ENCODE measurements at regions not wholly inside any gene's neighbourhood (a gene's known extent, or its start where the extent isn't known, plus 50 kb on each side); places are given as distances from the start of the nearest gene placed in this dataset.
A peak's percentile ranks its signal among the peaks of the same experiment; 100 is the strongest.

DNA sequence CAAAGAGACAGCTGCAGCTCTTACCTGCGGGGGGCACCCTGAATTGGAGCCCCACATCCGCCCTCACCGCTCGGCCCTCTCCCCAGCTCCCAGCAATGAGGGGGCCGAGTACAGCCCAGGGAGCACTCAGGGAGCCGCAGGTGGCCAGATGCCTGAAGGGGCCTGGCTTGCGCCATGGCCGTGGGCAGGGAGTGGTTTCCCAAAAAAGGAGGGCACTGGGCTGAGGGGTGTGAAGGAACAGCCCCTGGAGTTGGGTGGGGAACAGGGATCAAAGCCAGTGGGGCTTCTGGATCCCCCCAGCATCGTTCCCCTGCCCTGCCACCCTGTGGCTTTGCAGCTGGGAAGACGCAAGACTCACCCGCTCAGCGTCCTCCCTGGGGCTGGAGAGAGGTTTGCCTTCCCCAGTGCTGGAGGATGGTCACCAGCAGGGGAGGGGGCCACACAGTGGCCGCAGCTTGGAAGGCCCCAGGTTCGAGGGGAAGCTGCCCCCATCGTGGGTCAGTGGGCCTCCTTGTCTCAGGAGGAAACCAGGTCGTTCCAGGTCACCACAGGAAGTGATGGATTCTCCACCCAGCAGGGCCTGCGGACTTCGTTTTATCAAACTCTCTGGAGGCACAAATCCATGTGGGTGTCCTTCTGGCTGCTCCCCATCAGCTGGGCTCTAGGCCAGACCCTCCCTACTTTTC lies 68.2 kb upstream of the HPCAL1 start:
- Mint-ChIP-seq H3K4me3 (ENCODE audit: unreplicated experiment) (no peak overlapping the region), H3K27ac (ENCODE audit: unreplicated experiment) (no peak overlapping the region), H3K9me3 (ENCODE audit: unreplicated experiment) (peaks cover 4% of the 10 kb centered on the region), H3K36me3 (ENCODE audit: unreplicated experiment) (no peaks in the 10 kb centered on the region), H3K27me3 (ENCODE audit: unreplicated experiment) (peaks cover 4% of the 10 kb centered on the region), H3K4me1 (ENCODE audit: low read depth, unreplicated experiment) (no peaks in the 10 kb centered on the region)
- peak; percentile 13 for DNase-seq
- TF ChIP-seq, protein P1, sequence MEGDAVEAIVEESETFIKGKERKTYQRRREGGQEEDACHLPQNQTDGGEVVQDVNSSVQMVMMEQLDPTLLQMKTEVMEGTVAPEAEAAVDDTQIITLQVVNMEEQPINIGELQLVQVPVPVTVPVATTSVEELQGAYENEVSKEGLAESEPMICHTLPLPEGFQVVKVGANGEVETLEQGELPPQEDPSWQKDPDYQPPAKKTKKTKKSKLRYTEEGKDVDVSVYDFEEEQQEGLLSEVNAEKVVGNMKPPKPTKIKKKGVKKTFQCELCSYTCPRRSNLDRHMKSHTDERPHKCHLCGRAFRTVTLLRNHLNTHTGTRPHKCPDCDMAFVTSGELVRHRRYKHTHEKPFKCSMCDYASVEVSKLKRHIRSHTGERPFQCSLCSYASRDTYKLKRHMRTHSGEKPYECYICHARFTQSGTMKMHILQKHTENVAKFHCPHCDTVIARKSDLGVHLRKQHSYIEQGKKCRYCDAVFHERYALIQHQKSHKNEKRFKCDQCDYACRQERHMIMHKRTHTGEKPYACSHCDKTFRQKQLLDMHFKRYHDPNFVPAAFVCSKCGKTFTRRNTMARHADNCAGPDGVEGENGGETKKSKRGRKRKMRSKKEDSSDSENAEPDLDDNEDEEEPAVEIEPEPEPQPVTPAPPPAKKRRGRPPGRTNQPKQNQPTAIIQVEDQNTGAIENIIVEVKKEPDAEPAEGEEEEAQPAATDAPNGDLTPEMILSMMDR (IDR thresholded peaks at IDR 0.05; ENCODE audit: partially characterized antibody, unreplicated experiment), result peak; percentile 27

DNA sequence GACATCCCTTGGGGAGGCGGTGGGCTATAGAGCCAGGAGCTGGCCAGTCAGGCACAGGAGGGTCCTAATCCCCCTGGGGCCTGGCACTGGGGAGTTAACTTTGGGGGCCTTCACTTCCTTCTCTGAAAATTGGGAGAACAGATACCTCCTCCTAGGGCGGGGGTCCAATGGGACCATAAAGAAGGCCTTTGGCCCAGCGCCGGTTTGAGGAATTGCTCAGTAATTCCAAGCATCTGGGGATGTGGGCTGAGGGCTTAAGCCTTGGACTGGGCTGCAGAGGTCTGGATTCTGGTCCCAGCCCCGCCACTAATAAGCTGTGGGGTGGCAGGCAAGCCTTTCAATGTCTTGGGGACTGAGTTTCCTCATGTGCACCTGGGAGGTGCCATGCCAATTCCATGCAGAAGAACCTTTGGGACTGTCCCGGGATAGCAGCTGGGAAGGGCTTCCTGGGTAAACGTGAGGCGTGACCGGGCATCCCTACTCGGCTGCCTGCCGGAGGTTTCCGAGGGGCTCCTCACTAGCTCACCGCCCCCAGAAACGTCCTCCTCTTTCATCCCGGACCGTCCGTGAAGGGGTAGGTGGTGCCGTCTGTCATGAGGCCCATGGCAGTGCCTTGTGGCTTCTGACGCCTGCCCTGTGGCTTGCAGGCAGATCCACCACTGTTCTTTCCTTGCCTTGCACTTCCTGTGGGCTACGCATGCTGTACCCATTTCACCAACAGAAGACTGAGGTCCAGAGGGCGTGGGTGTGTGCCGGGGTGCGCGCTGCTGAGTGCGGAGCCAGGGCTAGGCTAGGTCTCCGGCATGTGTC lies 67.4 kb upstream of the HPCAL1 start:
- TF ChIP-seq, protein P1 (IDR thresholded peaks at IDR 0.05; ENCODE audit: partially characterized antibody, unreplicated experiment), result no peak
- no peaks in the 10 kb centered on the region for H3K4me1 Mint-ChIP-seq (ENCODE audit: low read depth, unreplicated experiment)
- no peaks in the 10 kb centered on the region for H3K36me3 Mint-ChIP-seq (ENCODE audit: unreplicated experiment)
- DNase-seq, result peak; percentile 13
- H3K9me3 Mint-ChIP-seq (ENCODE audit: unreplicated experiment), result peaks cover 4% of the 10 kb centered on the region
- peaks cover 4% of the 10 kb centered on the region for H3K27me3 Mint-ChIP-seq (ENCODE audit: unreplicated experiment)
- H3K4me3 Mint-ChIP-seq (ENCODE audit: unreplicated experiment), result no peak overlapping the region
- no peak overlapping the region for H3K27ac Mint-ChIP-seq (ENCODE audit: unreplicated experiment)

DNA sequence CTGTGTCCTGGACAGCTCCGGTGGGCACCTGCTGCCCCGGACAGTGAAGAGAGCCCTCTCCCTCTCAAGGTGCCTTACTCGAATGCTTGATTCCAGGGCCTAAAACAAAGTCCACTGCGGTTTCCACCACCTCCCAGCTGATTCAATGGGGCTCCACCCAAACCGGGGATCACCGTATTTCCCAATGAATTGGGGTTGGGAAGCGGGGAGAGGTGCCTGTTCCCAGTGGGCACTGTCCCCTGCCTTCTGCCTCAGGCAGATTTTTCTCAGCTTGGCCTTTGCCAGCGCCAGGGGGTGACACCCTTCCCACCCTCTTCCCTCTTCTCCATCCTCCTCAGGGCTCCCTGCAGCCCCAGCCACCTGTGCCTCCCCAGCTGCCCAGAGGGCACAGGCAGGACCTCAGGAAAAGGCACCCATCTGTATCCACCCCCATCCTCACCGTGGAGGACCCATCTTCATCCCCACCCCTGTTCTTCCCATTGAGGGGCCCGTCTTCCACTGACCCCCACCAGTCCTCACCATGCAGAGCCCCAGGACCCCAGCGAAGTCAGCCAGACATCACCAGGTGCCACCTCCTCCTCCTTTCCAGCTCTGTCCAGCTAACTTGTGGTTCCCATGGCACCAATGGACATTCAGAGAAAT lies 66.7 kb upstream of the HPCAL1 start:
- TF ChIP-seq, protein P1 (IDR thresholded peaks at IDR 0.05; ENCODE audit: partially characterized antibody, unreplicated experiment), result no peak

DNA sequence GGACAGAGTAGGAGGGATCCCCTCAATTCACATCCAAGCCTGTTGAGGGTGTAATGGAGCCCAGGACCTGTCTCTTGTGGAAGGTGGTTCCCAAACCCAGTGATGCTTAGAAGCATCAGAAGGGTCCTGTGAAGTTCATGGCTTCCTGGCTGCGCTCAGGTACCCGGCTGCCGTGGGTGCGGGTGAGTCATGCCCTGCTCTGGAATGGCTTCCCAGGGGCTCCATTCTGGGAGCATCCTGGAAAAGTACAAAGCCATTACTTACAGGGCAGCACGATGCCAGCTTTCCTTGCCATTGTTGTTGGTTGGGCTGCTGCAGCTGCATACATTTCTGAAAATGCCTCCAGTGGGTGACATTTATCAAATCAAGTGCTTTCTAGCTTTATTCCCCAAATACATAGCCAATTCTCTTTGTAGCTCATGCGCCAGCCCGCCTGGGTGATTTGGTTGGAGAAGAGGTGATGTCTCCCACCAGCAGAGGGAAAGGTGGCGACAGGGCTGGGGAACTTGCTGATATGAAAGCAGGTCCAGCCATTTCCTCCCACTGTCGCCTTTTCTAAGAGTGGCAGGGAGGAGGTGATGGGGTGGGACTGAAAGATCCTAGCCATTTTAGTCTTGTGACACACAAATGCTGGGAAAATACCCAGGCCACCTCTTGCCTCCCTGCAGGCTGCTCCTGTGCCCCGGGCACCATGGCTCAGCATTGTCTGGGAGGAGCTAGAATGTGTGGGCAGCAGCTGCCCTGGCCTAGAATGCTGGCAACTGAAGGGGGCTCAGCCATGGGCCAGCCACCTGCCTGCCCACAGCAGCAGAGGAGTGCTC lies 65.9 kb upstream of the HPCAL1 start:
- Mint-ChIP-seq H3K27ac (ENCODE audit: unreplicated experiment) (no peak overlapping the region), H3K27me3 (ENCODE audit: unreplicated experiment) (peaks cover 7% of the 10 kb centered on the region), H3K36me3 (ENCODE audit: unreplicated experiment) (no peaks in the 10 kb centered on the region), H3K4me3 (ENCODE audit: unreplicated experiment) (no peak overlapping the region), H3K9me3 (ENCODE audit: unreplicated experiment) (peaks cover 8% of the 10 kb centered on the region), H3K4me1 (ENCODE audit: low read depth, unreplicated experiment) (no peaks in the 10 kb centered on the region)
- TF ChIP-seq, protein P1 (IDR thresholded peaks at IDR 0.05; ENCODE audit: partially characterized antibody, unreplicated experiment), result no peak
- DNase-seq, result peak; percentile 5

More for the DNA sequence above, 66.7 kb upstream of the HPCAL1 start:
- Mint-ChIP-seq H3K27me3 (ENCODE audit: unreplicated experiment) (peaks cover 4% of the 10 kb centered on the region), H3K27ac (ENCODE audit: unreplicated experiment) (no peak overlapping the region), H3K4me3 (ENCODE audit: unreplicated experiment) (no peak overlapping the region), H3K36me3 (ENCODE audit: unreplicated experiment) (no peaks in the 10 kb centered on the region), H3K4me1 (ENCODE audit: low read depth, unreplicated experiment) (no peaks in the 10 kb centered on the region), H3K9me3 (ENCODE audit: unreplicated experiment) (peaks cover 4% of the 10 kb centered on the region)
- peak; percentile 7 for DNase-seq
